IPS-18a (cell line): ENCODE measurements at regions not wholly inside any gene's neighbourhood (a gene's known extent, or its start where the extent isn't known, plus 50 kb on each side); places are given as distances from the start of the nearest gene placed in this dataset.

Experiments used
- H3K27ac ChIP-seq: one replicate; pipeline ENCODE4 v1.5.1; 2013; ENCODE audit warnings: low read length
- H3K27me3 ChIP-seq: one replicate; pipeline ENCODE4 v1.6.1; 2013; ENCODE audit warnings: mild to moderate bottlenecking, low read length; ENCODE audit not compliant: control insufficient read depth, insufficient read depth
- H3K36me3 ChIP-seq: one replicate; pipeline ENCODE4 v1.6.1; 2013; ENCODE audit warnings: low read depth, low read length; ENCODE audit not compliant: control insufficient read depth
- H3K4me1 ChIP-seq: one replicate; pipeline ENCODE4 v1.6.1; 2013; ENCODE audit warnings: low read depth, low read length; ENCODE audit not compliant: control insufficient read depth
- H3K4me3 ChIP-seq: one replicate; pipeline ENCODE4 v1.5.1; 2013; ENCODE audit warnings: low read length
- H3K9ac ChIP-seq: one replicate; pipeline ENCODE4 v1.6.1; 2013; ENCODE audit warnings: mild to moderate bottlenecking, low read length, moderate library complexity
- H3K9me3 ChIP-seq: one replicate; pipeline ENCODE4 v1.6.1; 2013; ENCODE audit warnings: low read depth, low read length; ENCODE audit not compliant: control insufficient read depth

GRCh38 chr12:73892201-73892600, 645.4 kb upstream of the ATXN7L3B start:
- Histone ChIP-seq H3K27me3 (no peaks in the 10 kb centered on the region), H3K4me3 (no peak overlapping the region), H3K36me3 (no peaks in the 10 kb centered on the region), H3K9me3 (no peaks in the 10 kb centered on the region), H3K27ac (no peak overlapping the region), H3K9ac (no peak overlapping the region), H3K4me1 (no peaks in the 10 kb centered on the region)

- H3K9me3 ChIP-seq, result no peaks in the 10 kb centered on the region
- no peak overlapping the region for H3K9ac ChIP-seq
- no peaks in the 10 kb centered on the region for H3K36me3 ChIP-seq
- no peak overlapping the region for H3K27ac ChIP-seq
- H3K4me3 ChIP-seq, result no peak overlapping the region
- H3K4me1 ChIP-seq, result no peaks in the 10 kb centered on the region
- H3K27me3 ChIP-seq, result no peaks in the 10 kb centered on the region
Observed at GRCh38 chr12:73898645-73899044, 639.0 kb upstream of the ATXN7L3B start.

GRCh38 chr12:73902260-73902659, 635.4 kb upstream of the ATXN7L3B start:
- H3K9ac ChIP-seq, result no peak overlapping the region
- H3K27me3 ChIP-seq, result no peaks in the 10 kb centered on the region
- H3K4me1 ChIP-seq, result no peaks in the 10 kb centered on the region
- no peaks in the 10 kb centered on the region for H3K9me3 ChIP-seq
- H3K27ac ChIP-seq, result no peak overlapping the region
- no peaks in the 10 kb centered on the region for H3K36me3 ChIP-seq
- H3K4me3 ChIP-seq, result no peak overlapping the region

- Histone ChIP-seq H3K36me3 (no peaks in the 10 kb centered on the region), H3K27ac (no peak overlapping the region), H3K9me3 (no peaks in the 10 kb centered on the region), H3K9ac (no peak overlapping the region), H3K27me3 (no peaks in the 10 kb centered on the region), H3K4me3 (no peak overlapping the region), H3K4me1 (no peaks in the 10 kb centered on the region)
Observed at GRCh38 chr12:73906757-73907156, 630.9 kb upstream of the ATXN7L3B start.

- no peaks in the 10 kb centered on the region for H3K4me1 ChIP-seq
- H3K4me3 ChIP-seq, result no peak overlapping the region
- H3K9me3 ChIP-seq, result no peaks in the 10 kb centered on the region
- no peak overlapping the region for H3K27ac ChIP-seq
- H3K9ac ChIP-seq, result no peak overlapping the region
- H3K27me3 ChIP-seq, result no peaks in the 10 kb centered on the region
- H3K36me3 ChIP-seq, result no peaks in the 10 kb centered on the region
Observed at GRCh38 chr12:73935817-73936216, 601.8 kb upstream of the ATXN7L3B start.

- Histone ChIP-seq H3K9me3 (no peaks in the 10 kb centered on the region), H3K9ac (no peak overlapping the region), H3K27ac (no peak overlapping the region), H3K4me1 (peaks cover 11% of the 10 kb centered on the region), H3K4me3 (no peak overlapping the region), H3K36me3 (no peaks in the 10 kb centered on the region), H3K27me3 (no peaks in the 10 kb centered on the region)
Observed at GRCh38 chr12:73947326-73948026, 590.2 kb upstream of the ATXN7L3B start.

GRCh38 chr12:73950507-73950906, 587.1 kb upstream of the ATXN7L3B start:
- H3K4me1 ChIP-seq, result peaks cover 11% of the 10 kb centered on the region
- no peaks in the 10 kb centered on the region for H3K36me3 ChIP-seq
- no peak overlapping the region for H3K4me3 ChIP-seq
- H3K27ac ChIP-seq, result no peak overlapping the region
- no peaks in the 10 kb centered on the region for H3K9me3 ChIP-seq
- H3K9ac ChIP-seq, result no peak overlapping the region
- H3K27me3 ChIP-seq, result no peaks in the 10 kb centered on the region

- Histone ChIP-seq H3K27me3 (no peaks in the 10 kb centered on the region), H3K9ac (no peak overlapping the region), H3K4me3 (no peak overlapping the region), H3K9me3 (no peaks in the 10 kb centered on the region), H3K27ac (no peak overlapping the region), H3K4me1 (peaks cover 11% of the 10 kb centered on the region), H3K36me3 (no peaks in the 10 kb centered on the region)
Observed at GRCh38 chr12:73951956-73952703, 585.5 kb upstream of the ATXN7L3B start.

GRCh38 chr12:73964641-73965040, 573.0 kb upstream of the ATXN7L3B start:
- Histone ChIP-seq H3K9ac (no peak overlapping the region), H3K4me3 (no peak overlapping the region)

GRCh38 chr12:73973486-73973885, 564.1 kb upstream of the ATXN7L3B start:
- H3K9ac ChIP-seq, result no peak overlapping the region
- no peak overlapping the region for H3K4me3 ChIP-seq
- H3K27ac ChIP-seq, result no peak overlapping the region
- no peaks in the 10 kb centered on the region for H3K9me3 ChIP-seq
- no peaks in the 10 kb centered on the region for H3K4me1 ChIP-seq
- H3K36me3 ChIP-seq, result no peaks in the 10 kb centered on the region
- no peaks in the 10 kb centered on the region for H3K27me3 ChIP-seq

More at GRCh38 chr12:73964641-73965040, 573.0 kb upstream of the ATXN7L3B start:
- no peaks in the 10 kb centered on the region for H3K9me3 ChIP-seq
- no peaks in the 10 kb centered on the region for H3K36me3 ChIP-seq
- H3K4me1 ChIP-seq, result no peaks in the 10 kb centered on the region
- no peaks in the 10 kb centered on the region for H3K27me3 ChIP-seq
- no peak overlapping the region for H3K27ac ChIP-seq

- Histone ChIP-seq H3K27me3 (no peaks in the 10 kb centered on the region), H3K9ac (no peak overlapping the region), H3K27ac (no peak overlapping the region), H3K4me3 (no peak overlapping the region), H3K4me1 (no peaks in the 10 kb centered on the region), H3K36me3 (no peaks in the 10 kb centered on the region), H3K9me3 (no peaks in the 10 kb centered on the region)
Observed at GRCh38 chr12:73984552-73984951, 553.1 kb upstream of the ATXN7L3B start.

GRCh38 chr12:73991138-73991537, 546.5 kb upstream of the ATXN7L3B start:
- H3K36me3 ChIP-seq, result no peaks in the 10 kb centered on the region

More at GRCh38 chr12:73991138-73991537, 546.5 kb upstream of the ATXN7L3B start:
- Histone ChIP-seq H3K4me3 (no peak overlapping the region), H3K27ac (no peak overlapping the region), H3K4me1 (no peaks in the 10 kb centered on the region), H3K9ac (no peak overlapping the region), H3K9me3 (no peaks in the 10 kb centered on the region), H3K27me3 (no peaks in the 10 kb centered on the region)
